ENCODE measurements at regions not wholly inside any gene's neighbourhood (a gene's known extent, or its start where the extent isn't known, plus 50 kb on each side); places are given as distances from the start of the nearest gene placed in this dataset.
A peak's percentile ranks its signal among the peaks of the same experiment; 100 is the strongest.

GRCh38 chrX:14295426-14295825 lies 233.9 kb upstream of the GLRA2 start:
- DNase-seq (ENCODE audit: unreplicated experiment): no peak
- no peak for TF ChIP-seq CTCF (IDR thresholded peaks at IDR 0.05; ENCODE audit: unreplicated experiment)
- Mint-ChIP-seq H3K9me3 (ENCODE audit: unreplicated experiment) (peaks cover 3% of the 10 kb centered on the region), H3K36me3 (ENCODE audit: insufficient read depth, unreplicated experiment) (no peaks in the 10 kb centered on the region), H3K27me3 (ENCODE audit: insufficient read depth, unreplicated experiment) (peaks cover 20% of the 10 kb centered on the region), H3K27ac (ENCODE audit: low read depth, unreplicated experiment) (no peak overlapping the region), H3K4me3 (ENCODE audit: unreplicated experiment) (no peak overlapping the region), H3K4me1 (ENCODE audit: insufficient read depth, unreplicated experiment) (no peaks in the 10 kb centered on the region)
- POLR2A ChIA-PET: no interaction called here
- intact Hi-C loops (cut with micrococcal nuclease): no loop called here
- CTCF ChIA-PET: no interaction called here
- no TSS peak for BruUV-seq (replicated peaks)

GRCh38 chrX:14291666-14292500 lies 237.5 kb upstream of the GLRA2 start:
- no peak for DNase-seq (ENCODE audit: unreplicated experiment)
- peaks cover 13% of the 10 kb centered on the region for H3K9me3 Mint-ChIP-seq (ENCODE audit: unreplicated experiment)
- H3K4me3 Mint-ChIP-seq (ENCODE audit: unreplicated experiment): no peak overlapping the region
- ChIA-PET CTCF (interaction anchor here (0.6 to 1.1 kb wide), 3 partner anchors 84 to 1801 kb away, joined by 3 read pairs; no protein-coding TSS in a partner anchor), POLR2A (no interaction called here)
- no peaks in the 10 kb centered on the region for H3K4me1 Mint-ChIP-seq (ENCODE audit: insufficient read depth, unreplicated experiment)
- peaks cover 20% of the 10 kb centered on the region for H3K27me3 Mint-ChIP-seq (ENCODE audit: insufficient read depth, unreplicated experiment)
- TF ChIP-seq CTCF (IDR thresholded peaks at IDR 0.05; ENCODE audit: unreplicated experiment): no peak
- intact Hi-C loops (cut with micrococcal nuclease): no loop called here
- no peak overlapping the region for H3K27ac Mint-ChIP-seq (ENCODE audit: low read depth, unreplicated experiment)
- peaks cover 5% of the 10 kb centered on the region for H3K36me3 Mint-ChIP-seq (ENCODE audit: insufficient read depth, unreplicated experiment)
- BruUV-seq (replicated peaks): no TSS peak

- no peaks in the 10 kb centered on the region for H3K4me1 Mint-ChIP-seq (ENCODE audit: insufficient read depth, unreplicated experiment)
- BruUV-seq (replicated peaks): no TSS peak
- DNase-seq (ENCODE audit: unreplicated experiment): no peak
- CTCF ChIA-PET: no interaction called here
- peaks cover 18% of the 10 kb centered on the region for H3K27me3 Mint-ChIP-seq (ENCODE audit: insufficient read depth, unreplicated experiment)
- peaks cover 5% of the 10 kb centered on the region for H3K36me3 Mint-ChIP-seq (ENCODE audit: insufficient read depth, unreplicated experiment)
- H3K9me3 Mint-ChIP-seq (ENCODE audit: unreplicated experiment): peaks cover 13% of the 10 kb centered on the region
- no peak for TF ChIP-seq CTCF (IDR thresholded peaks at IDR 0.05; ENCODE audit: unreplicated experiment)
- POLR2A ChIA-PET: no interaction called here
- intact Hi-C loops (cut with micrococcal nuclease): no loop called here
- no peak overlapping the region for H3K27ac Mint-ChIP-seq (ENCODE audit: low read depth, unreplicated experiment)
- H3K4me3 Mint-ChIP-seq (ENCODE audit: unreplicated experiment): no peak overlapping the region
Measured at GRCh38 chrX:14290335-14290734, 239.0 kb upstream of the GLRA2 start.

DNA sequence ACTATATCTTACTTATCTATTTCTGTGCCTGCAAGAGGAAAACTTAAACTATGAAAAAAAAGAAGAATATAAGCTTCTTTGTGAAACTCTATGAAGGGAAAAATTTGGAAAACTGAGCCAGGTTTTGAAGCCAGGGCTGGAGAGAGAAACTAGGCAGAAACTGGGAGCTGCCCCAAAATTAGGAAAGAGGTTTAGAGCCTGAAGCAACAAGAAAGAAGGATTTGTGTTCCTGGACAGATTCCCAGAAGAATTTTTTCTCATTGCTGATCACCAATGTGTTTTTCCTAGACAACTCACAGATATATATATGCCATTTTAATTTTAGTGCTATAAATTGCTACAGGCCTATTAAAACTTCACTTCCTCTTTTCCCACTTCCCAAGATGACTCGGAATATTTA lies 245.0 kb upstream of the GEMIN8 start:
- peaks cover 11% of the 10 kb centered on the region for H3K27me3 Mint-ChIP-seq (ENCODE audit: insufficient read depth, unreplicated experiment)
- no TSS peak for BruUV-seq (replicated peaks)
- no peak overlapping the region for H3K4me3 Mint-ChIP-seq (ENCODE audit: unreplicated experiment)
- H3K27ac Mint-ChIP-seq (ENCODE audit: low read depth, unreplicated experiment): no peak overlapping the region
- ChIA-PET CTCF (no interaction called here), POLR2A (no interaction called here)
- no peaks in the 10 kb centered on the region for H3K36me3 Mint-ChIP-seq (ENCODE audit: insufficient read depth, unreplicated experiment)
- H3K9me3 Mint-ChIP-seq (ENCODE audit: unreplicated experiment): peaks cover 14% of the 10 kb centered on the region
- no peaks in the 10 kb centered on the region for H3K4me1 Mint-ChIP-seq (ENCODE audit: insufficient read depth, unreplicated experiment)
- TF ChIP-seq CTCF (IDR thresholded peaks at IDR 0.05; ENCODE audit: unreplicated experiment): no peak
- DNase-seq (ENCODE audit: unreplicated experiment): peak; percentile 25
- intact Hi-C loops (cut with micrococcal nuclease): no loop called here
